GM13976 (cell line): ENCODE measurements at regions not wholly inside any gene's neighbourhood (a gene's known extent, or its start where the extent isn't known, plus 50 kb on each side); places are given as distances from the start of the nearest gene placed in this dataset.

Experiments
- DNase-seq: peaks from one replicate; pipeline ENCODE4 v3.0.0; 2012; ENCODE audit warnings: low spot score
- CTCF ChIP-seq: IDR thresholded peaks from 2 replicates; pipeline ENCODE4 v1.5.1; 2012; ENCODE audit warnings: borderline replicate concordance, mild to moderate bottlenecking; ENCODE audit not compliant: insufficient read depth; ENCODE audit errors: extremely low read depth, missing control alignments, control extremely low read depth
- in situ Hi-C: fragments of 300-500 bp; cut with MboI; formaldehyde crosslinking; loops from one replicate; pipeline ENCODE4 v1.12.0; 2022; ENCODE audit warnings: low sequenced_read_pairs, mixed read lengths, inconsistent platforms; ENCODE audit not compliant: unreplicated experiment

GRCh38 chr16:66205287-66206231, 160.9 kb upstream of the CDH5 start:
- no peak for TF ChIP-seq CTCF
- in situ Hi-C loops = no loop called here
- no peak for DNase-seq

- in situ Hi-C loops = no loop called here
- no peak for DNase-seq
- TF ChIP-seq CTCF = no peak
These were observed 161.7 kb upstream of the CDH5 start for GRCh38 chr16:66204756-66205155.

GRCh38 chr16:66203476-66203875, 163.0 kb upstream of the CDH5 start:
- TF ChIP-seq CTCF = no peak
- DNase-seq = no peak
- in situ Hi-C loops = no loop called here

- no peak for TF ChIP-seq CTCF
- in situ Hi-C loops = no loop called here
- DNase-seq = no peak
These were observed 167.3 kb upstream of the CDH5 start for GRCh38 chr16:66199189-66199588.

- no peak for TF ChIP-seq CTCF
- DNase-seq = no peak
- in situ Hi-C loops = no loop called here
These were observed 167.8 kb upstream of the CDH5 start for GRCh38 chr16:66198641-66199040.

GRCh38 chr16:66197668-66198278, 168.7 kb upstream of the CDH5 start:
- in situ Hi-C loops = no loop called here
- DNase-seq = no peak
- TF ChIP-seq CTCF = no peak
